ENCODE measurements at regions not wholly inside any gene's neighbourhood (a gene's known extent, or its start where the extent isn't known, plus 50 kb on each side); places are given as distances from the start of the nearest gene placed in this dataset.

DNA sequence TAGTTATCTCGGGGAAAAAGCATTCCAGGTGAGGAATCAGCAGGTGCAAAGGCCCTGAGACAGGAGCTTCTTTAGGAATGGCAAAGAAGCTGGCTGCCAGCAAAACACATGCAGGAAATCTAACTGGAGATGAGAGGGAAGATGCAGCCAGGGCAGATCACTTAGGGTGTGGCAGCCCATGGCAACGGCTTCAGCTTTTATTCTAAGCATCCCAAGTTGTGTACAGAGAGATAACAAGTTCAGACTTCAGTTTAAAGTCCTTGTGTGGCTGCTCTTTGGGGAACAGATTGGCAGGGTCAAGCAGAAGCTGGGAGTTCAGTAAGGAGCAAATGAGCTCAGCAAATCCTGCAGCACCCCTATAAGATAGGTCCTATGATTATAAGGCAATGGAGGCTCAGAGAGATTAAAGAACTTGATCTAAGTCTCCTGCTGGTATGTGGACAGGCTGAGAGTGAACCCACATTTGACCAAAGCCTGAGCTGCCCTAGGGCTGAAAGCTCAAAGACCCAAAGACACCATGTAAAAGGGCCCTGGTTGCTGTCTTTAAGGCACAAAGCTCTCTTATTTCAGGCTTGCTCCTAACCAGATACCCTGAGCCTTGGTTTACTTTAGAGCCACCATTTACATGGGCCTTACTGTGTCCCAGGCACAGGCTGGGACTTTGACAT is 466.8 kb downstream of the SOX6 start:
- no peak for DNase-seq

DNA sequence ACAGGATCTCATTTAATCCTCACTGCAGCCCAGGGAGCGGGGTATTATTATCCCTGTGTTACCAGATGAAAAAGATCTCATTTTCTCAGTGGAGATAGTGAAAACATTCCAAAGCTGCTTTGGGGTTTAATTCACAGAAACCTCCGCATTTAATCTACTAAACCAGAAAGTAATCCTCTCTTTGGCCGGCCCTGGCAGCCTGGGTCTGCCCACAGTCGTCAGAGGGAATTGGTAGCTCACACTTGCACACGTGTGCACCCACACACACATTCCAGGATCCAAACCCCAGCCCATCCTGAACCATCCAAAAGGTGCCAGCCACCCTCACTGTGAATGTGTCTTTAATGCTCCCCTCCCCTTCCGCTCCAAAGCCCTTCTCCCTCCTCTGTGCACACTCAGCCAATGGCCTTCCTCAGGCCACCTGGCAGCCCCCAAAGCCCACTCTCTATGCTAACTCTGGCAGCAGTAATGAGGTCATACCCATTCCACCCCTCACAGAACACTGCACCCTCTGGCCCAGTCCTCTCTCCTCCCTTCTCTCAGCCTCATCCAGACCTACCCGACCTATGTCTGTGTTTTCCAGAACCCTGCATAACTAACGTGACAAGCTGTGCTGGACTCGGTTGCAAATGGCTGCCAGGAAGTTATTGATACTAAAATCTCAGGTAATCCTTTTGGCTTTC is 466.2 kb downstream of the SOX6 start:
- DNase-seq, result no peak

DNA sequence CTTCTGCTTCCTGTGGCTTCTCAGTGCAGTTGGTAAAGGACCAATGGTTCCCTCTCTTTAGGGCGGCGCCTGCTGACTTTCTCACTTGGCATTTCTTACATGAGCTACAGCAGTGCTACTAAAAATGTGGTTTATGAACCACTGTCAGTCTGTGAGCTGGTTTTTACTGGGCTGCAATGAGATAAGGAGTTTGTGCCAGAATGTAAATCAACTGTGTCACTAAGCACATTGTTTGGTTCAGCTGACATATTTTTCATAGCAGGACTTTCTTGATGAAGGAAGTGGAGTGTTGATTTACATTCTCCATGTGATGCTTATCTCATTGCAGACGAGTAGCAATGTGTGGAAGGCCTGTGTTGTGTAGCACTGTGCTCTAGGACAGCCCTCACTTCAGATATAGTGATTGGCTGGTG is 463.3 kb downstream of the SOX6 start:
- DNase-seq, result no peak

DNA sequence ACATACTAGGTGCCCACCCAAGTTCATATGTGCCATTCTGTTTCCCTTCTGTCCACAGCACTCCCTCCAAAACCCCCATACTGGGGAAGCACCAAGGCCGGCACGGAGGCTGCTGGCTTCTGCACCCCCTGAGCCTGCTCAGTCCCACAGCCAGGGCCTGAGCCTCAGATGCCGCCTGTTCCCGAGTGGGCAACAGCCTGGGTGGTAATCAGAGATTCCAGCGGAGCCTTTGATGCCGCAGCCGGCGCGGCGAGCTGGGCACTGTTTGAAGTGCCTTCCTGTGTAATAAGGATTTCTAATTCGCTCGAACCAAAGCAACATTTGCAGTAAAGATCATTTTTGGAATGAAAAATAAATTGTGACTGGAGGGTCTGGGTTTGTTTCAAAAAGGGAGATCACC is 460.3 kb downstream of the SOX6 start:
- DNase-seq, result no peak

DNA sequence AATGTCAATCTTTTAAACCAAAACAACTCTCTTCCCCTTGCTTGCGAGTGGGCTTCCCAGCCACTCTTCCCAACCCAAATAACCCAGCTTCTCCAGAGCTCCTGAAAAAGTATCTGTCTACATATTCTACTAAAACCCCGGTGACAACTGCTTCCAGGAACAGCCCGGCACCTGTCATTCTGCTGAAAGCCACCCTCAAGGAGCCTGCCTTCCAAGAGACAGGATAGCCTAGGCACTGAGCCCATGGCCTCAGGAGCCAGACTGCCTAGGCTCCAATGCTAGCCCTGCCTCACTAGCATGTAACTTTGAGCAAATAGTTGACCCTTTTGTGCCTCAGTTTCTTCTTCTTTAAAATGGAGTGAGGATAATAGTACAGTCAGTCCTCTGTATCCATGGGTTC is 459.8 kb downstream of the SOX6 start:
- DNase-seq, result no peak

DNA sequence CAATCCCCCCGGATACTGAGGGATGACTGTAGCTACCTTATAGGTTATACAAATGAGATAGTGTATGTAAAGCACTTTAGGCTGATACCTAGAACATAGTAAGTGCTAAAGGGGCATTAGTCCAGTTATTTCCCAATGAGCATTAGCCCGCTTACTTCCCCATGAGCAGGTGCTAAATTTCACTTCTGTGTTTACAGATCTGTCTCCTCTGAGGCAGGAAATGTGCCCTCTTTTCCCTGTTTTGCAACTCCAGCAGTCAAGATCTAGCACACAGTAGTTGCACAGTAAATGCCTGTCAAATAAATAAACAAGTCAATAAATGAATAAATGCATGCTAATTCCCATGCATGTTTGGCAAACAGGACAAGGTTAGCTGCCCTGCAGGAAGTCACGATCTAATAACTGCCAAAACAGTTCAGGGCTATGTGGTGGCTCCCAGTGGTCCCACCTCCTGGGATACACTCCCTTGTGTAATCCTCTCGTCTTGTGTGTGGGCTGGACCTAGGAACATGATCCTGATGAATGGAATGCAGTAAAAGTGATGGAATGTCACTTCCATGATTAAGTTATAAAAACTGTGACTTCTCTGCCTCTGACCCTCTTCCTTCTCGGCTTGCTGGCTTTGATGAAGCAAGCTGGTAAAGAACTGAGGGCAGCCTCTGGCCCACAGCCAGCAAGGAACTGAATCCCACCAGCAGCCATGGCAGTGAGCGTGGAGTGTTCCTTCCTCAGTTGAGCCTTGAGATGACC is 459.0 kb downstream of the SOX6 start:
- DNase-seq, result no peak

DNA sequence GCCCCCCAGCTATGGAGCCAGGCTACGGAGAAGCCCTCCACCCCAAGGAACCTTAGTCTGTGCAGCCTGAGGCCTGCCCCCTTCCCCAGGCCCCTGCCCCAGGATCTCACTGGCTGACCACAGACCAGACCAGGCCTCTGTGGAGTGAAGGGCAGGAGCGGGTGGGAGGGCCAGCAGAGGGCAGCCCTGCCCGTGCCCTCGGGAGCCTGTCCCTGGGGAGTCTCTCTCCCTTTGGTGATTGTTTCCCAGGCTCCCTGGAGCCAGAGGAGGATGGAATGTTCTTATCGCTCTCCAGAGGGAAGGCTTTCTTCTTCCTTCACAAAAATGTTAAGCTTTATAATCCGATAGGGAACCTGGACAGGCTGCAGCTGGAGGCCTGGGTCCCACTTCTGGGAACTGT is 455.3 kb downstream of the SOX6 start:
- DNase-seq, result no peak

DNA sequence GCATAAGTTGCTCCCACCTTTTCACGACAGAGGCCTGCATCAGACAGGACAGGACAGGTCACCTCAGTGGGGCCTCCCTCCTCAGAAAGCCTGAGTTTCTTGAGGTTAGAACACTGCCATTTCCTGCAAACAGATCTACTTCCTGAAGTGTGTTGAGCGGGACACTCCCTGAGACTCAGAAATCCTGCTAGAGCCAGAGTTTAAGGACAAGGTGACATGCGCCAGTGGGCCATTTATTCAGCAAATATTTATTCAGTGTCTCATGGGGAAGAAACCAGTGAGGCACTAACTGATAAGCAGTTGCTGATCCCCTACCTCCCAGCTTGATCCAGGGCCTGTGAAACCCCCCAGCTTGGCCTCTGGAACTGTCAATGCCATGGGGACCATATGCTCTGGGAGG is 454.6 kb downstream of the SOX6 start:
- no peak for DNase-seq

DNA sequence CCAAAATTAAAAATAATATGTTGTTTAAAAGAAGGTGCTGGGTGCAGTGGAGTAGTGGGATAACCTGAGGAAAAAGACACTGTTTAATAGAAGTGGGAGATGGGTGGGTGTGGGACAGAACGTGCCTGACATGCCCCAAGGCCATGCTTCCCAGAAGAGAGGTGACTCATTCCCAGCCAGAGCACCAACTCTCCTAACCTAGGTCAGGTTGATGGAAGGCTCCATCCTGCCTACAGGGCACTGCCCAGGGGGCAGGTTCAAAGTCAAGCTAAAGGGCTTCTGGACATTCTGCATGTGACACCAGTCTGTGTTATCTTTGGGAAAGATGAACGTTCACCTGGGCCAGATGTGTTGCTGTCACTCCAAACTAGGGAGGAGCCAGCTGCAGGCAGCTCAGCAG is 453.1 kb downstream of the SOX6 start:
- no peak for DNase-seq

DNA sequence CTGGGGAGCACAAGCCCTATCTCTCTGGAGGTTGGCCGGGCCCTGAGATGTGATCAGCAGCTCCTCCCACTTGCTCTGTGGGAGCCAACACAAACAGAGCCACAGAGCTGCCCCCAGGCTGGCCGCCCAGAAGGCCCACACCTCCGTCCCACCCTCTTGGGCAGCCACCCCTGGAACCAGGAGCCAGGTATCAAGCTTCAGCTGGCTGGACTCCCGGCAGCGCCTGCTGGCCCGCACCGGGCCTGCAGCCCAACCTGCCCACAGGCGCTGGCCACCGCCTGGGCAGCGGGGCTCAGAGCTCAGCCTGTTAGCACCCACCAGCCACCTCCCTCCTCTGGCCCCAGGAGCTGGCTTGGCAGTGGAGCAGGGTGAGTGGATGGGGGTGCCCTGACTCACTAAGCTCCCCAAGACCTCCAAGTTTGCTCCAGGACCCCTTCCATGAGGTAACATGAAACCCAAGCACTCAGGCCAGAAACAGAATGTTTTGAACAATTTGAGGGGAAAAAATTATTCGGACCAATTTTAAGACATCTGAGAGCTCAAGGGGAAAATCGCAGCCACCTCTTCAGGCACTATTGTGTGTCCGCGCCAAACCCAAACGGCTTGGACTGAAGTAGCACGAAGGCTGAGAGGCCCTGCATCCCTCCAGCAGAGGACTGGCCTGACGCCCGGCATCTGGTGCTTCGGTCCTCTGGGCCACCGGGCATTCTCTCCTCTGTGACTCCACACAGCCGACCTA is 450.8 kb downstream of the SOX6 start:
- DNase-seq, result peak; percentile 71

DNA sequence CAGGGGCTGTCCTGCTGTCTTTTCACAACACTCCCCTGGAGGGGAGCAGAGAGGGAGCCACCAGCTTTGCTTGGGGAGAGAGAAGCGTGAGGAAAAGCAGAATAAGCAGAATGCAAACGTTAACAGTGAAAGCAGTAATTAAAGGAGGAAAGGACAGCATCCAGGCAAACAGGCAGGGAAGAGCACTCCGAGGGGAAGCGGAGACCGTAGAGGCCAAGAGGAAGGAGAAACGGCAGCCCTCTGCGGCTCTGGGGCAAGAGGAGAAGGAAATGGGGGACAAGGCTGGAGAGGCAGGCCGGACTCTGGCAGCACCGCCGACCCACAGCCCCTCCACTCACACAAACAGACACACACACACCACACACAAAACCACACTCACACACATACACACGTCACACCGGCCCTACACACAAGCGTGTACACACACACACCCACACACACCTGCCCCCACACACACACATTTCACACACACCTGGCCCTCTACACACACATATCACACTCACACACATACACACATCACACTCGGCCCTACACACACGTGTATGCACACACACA is 449.8 kb downstream of the SOX6 start:
- no peak for DNase-seq

DNA sequence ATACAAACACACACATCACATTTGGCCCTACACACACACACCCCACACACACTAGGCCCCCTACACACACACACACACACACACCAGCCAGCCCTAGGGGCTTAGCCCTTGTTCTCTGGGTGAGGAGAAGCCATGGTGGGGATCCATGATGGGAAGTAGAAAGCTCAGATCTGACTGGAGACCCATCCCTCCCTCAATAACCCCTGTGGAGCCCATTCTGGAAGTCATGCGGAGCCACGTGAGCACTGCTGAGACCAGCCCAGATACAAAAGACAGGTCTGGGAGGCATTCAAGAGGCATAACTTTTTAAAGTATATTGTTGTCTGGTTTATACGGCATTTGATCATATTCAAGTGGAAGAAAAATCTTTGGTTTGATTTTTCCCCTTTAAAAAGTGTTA is 448.5 kb downstream of the SOX6 start:
- DNase-seq, result no peak

DNA sequence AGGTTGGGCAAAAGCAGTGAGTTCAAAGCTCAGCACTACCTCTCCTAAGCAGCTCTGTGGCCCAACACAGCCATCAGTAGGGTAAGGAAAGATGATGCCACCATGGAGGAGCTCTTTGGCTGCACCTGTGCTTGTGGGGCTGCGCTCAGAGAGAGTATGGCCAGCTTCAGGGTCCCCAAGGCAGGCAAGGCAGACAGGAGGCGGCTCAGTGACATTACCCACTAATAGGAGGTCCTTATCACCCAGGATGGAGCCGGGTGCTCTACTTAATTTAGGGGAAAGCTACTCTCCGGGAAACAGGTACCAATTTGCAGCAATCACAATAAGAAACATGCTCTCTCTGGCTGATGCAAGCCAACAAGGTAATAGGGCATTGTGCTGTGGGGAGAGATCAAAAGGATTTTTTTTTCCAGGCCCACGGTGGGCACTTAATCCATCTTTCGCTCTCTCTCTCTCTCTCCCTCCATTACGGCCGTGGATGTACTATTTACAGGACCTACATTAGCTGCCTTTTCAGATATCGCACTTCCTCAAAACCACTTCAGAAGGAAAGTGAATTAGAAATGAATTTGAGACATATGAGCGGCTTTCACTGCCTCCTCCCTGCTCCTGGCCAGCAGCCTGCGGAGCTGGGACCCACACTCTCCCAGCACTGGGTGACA is 446.3 kb downstream of the SOX6 start:
- no peak for DNase-seq

DNA sequence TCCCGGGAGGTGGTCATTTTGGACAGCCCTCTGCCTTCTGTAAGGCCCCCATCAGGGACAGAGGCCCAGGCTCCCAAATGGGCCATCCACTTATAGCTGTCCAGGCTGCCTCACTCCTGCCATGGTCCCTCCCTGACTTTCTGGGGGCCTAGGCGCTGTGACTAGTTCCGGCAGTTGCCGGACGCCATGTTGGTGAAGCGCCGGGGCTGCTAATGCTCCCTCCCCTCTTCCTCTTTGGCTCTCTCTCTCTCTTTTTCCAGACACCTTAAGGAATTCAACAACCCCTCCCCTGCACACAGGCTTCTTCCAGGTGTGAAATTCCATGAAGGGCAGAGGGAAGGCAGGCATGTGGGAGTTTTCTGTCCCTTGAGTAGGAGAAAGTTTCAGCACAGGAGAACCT is 445.6 kb downstream of the SOX6 start:
- no peak for DNase-seq

DNA sequence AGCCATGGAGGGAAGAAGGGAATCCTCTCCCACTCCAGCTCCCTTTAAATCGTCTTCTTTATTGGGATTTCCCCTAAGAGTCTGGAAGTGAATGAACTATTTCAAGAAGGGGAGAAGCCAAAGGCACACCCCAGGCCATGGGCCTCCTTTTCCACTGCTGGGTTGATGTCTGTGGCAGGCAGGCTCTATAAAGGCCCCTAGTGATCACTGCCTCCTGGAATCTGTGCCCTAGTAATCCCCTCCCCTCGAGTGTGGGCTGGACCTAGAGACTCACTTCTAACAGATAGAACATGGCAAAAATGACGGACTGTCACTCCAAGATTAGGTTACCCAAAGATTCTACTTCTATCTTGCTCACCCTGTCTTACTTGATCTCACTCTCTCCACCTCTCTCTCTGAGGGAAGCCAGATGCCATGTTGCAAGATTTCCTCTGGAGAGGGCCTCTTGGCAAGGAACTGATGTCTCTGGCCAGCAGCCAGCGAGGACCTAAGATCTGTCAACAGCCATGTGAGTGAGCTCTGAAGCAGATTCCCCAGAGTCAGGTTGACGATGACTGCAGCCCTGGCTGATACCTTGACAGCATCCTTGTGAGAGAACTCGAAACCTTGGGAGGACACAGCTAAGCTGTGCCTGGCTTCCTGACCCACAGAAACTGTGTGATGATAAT is 444.8 kb downstream of the SOX6 start:
- DNase-seq, result peak; percentile 75

DNA sequence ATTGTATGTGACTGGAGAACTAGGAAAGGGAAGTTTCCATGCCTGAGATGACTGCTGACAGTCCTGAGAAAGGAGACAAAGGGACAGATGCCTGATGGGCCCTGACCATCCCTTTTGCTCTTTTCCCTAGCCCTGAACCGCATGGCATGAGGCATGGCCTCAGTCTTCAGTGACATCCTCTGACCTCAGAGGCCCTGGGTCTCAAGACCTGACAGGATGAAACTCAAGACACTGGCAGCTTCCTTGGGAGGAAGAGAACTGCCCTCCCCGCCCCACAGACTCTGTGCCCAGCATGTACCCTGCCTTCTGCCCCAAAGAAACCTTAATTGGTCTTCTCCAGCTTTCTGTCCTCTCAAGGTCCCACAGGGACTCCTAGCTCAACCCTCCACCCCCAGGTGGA is 444.1 kb downstream of the SOX6 start:
- DNase-seq, result no peak

DNA sequence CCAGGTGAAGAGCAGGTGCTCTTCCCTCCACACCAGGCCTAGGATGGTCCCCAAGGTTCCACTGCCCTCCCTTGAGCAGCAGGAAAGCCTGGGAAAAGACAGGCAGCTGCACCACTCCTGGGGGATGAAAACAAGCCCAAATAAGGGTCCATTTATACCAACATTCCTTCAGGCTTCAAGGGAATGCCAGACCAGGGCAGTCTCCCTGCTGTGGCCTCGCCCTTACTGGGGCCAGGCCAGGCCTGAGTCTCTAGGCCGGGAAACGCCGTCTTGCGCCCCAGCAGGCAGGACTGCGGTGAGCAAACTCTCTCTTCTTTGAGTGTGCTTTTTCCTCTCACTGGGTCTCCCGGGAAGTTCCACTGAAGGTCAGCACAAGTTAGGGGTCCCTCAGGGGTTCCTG is 443.5 kb downstream of the SOX6 start:
- DNase-seq, result no peak

DNA sequence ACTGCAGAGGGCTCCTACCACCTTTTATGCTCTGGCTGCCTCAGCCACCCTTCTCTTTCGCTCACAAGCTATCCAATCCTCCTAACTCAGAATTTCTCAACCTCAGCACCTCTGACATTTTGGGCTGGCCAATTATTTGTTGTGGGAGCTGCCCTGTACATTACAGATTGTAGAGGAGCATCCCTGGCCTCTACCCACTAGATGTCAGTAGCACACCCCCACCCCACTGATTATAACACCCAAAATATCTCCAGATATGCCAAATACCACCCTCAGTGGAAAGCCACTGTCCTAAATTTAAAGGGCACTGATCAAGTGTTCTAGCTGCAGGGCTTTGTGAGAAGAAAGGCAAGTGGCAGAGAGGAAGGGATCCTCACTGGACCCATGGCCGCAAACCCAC is 443.1 kb downstream of the SOX6 start:
- no peak for DNase-seq

Measured in NCI-H446 treated with DMSO at 0.1 percent for 48 hours (cell line).